SH-SY5Y (cell line): ENCODE measurements at regions not wholly inside any gene's neighbourhood (a gene's known extent, or its start where the extent isn't known, plus 50 kb on each side); places are given as distances from the start of the nearest gene placed in this dataset.

ENCODE experiments used
- GATA2 ChIP-seq: IDR thresholded peaks from 2 replicates; pipeline ENCODE4 v1.6.1; 2011; ENCODE audit warnings: mild to moderate bottlenecking, low read depth, low read length
- GATA3 ChIP-seq: IDR thresholded peaks from 2 replicates; pipeline ENCODE4 v1.6.1; 2011; ENCODE audit warnings: low read depth, mild to moderate bottlenecking, low read length, moderate library complexity

GRCh38 chr10:106254071-106254470, 910.4 kb downstream of the SORCS1 start:
- TF ChIP-seq GATA3: no peak
- no peak for TF ChIP-seq GATA2

- TF ChIP-seq GATA3: no peak
- TF ChIP-seq GATA2: no peak
Observed at GRCh38 chr10:106252541-106252940, 912.0 kb downstream of the SORCS1 start.

GRCh38 chr10:106251573-106251972, 912.9 kb downstream of the SORCS1 start:
- peak; percentile 43; the same call in 1 of the 2 replicates for TF ChIP-seq GATA2
- TF ChIP-seq GATA3: peak; percentile 66

- TF ChIP-seq GATA2 (no peak), GATA3 (no peak)
Observed at GRCh38 chr10:106242301-106242700, 922.2 kb downstream of the SORCS1 start.

- TF ChIP-seq GATA3 (no peak), GATA2 (no peak)
Observed at GRCh38 chr10:106226828-106227227, 937.7 kb downstream of the SORCS1 start.

- TF ChIP-seq GATA3 (peak; percentile 55), GATA2 (no peak; the same call in 1 of the 2 replicates)
Observed at GRCh38 chr10:106226142-106226541, 938.4 kb downstream of the SORCS1 start.

- TF ChIP-seq GATA3 (no peak), GATA2 (no peak)
Observed at GRCh38 chr10:106224676-106225075, 939.8 kb downstream of the SORCS1 start.

GRCh38 chr10:106217627-106218026, 946.9 kb downstream of the SORCS1 start:
- TF ChIP-seq GATA3: no peak
- TF ChIP-seq GATA2: no peak

- TF ChIP-seq GATA3 (no peak), GATA2 (no peak)
Observed at GRCh38 chr10:106216085-106216484, 948.4 kb downstream of the SORCS1 start.

- TF ChIP-seq GATA3 (no peak), GATA2 (no peak)
Observed at GRCh38 chr10:106214243-106214642, 950.3 kb downstream of the SORCS1 start.

- TF ChIP-seq GATA3: no peak
- TF ChIP-seq GATA2: no peak
Observed at GRCh38 chr10:106213493-106213892, 951.0 kb downstream of the SORCS1 start.

- TF ChIP-seq GATA2 (no peak), GATA3 (no peak)
Observed at GRCh38 chr10:106198275-106198674, 966.2 kb downstream of the SORCS1 start.

- TF ChIP-seq GATA3 (no peak), GATA2 (peak; percentile 26; the same call in 1 of the 2 replicates)
Observed at GRCh38 chr10:106189292-106189691, 975.2 kb downstream of the SORCS1 start.

GRCh38 chr10:106185951-106186350, 978.6 kb downstream of the SORCS1 start:
- TF ChIP-seq GATA2 (no peak), GATA3 (no peak)

GRCh38 chr10:106183041-106183440, 981.5 kb downstream of the SORCS1 start:
- TF ChIP-seq GATA3: no peak
- no peak for TF ChIP-seq GATA2

GRCh38 chr10:106182542-106182941, 982.0 kb downstream of the SORCS1 start:
- TF ChIP-seq GATA2 (no peak), GATA3 (no peak)

- no peak for TF ChIP-seq GATA2
- no peak for TF ChIP-seq GATA3
Observed at GRCh38 chr10:106181501-106181900, 983.0 kb downstream of the SORCS1 start.
